Esophagus muscularis mucosa (tissue), 4 donors: ENCODE measurements at regions not wholly inside any gene's neighbourhood (a gene's known extent, or its start where the extent isn't known, plus 50 kb on each side); places are given as distances from the start of the nearest gene placed in this dataset.

Experiments
- CTCF ChIP-seq, 3 experiments: fragments of 200-600 bp in 2 of 3; fragments of 450-650 bp in 1 of 3; sonication (generic) in 2 of 3; IDR thresholded peaks; one replicate each; pipeline ENCODE4 v1.5.1; 2017 to 2019; ENCODE audit warnings: antibody characterized with exemption in 3 of 3, mild to moderate bottlenecking in 2 of 3, moderate library complexity in 1 of 3
- EP300 ChIP-seq: sonication (generic); formaldehyde crosslinking; IDR thresholded peaks from one replicate; pipeline ENCODE4 v1.6.1; 2017; ENCODE audit warnings: antibody characterized with exemption
- POLR2A ChIP-seq: fragments of 450-650 bp; IDR thresholded peaks from one replicate; pipeline ENCODE4 v1.6.1; 2017; ENCODE audit warnings: antibody characterized with exemption, moderate library complexity, mild to moderate bottlenecking, low read depth

DNA sequence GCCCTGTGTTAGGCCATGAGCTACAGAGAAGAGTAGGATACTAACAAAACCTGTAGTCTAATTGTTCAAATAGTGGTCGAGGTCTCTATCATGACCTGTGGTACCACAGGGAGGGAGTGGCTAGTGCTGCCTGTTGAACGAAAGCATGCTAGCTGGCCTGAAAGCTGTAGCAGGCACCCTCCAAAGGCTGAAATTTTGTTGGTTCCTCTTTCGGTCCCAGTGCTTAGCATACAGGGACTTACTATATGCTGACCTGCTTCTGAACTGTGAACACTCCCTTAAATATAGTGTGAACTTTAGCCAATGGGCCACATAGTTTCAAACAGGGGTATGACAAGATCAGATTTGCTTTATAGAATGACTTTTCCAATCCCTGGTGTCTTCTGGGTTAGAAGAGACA lies 113.4 kb downstream of the PJA1 start:
- TF ChIP-seq CTCF (IDR thresholded peaks at IDR 0.05), result no peak
- TF ChIP-seq POLR2A, result no peak
- no peak for TF ChIP-seq EP300
